OCI-LY1 (cell line): ENCODE measurements at regions not wholly inside any gene's neighbourhood (a gene's known extent, or its start where the extent isn't known, plus 50 kb on each side); places are given as distances from the start of the nearest gene placed in this dataset.

Source experiments
- CTCF ChIP-seq: fragments of 200-600 bp; sonication (generic), shearing (Covaris generic); IDR thresholded peaks from 2 replicates; pipeline ENCODE4 v1.5.1; 2017; ENCODE audit warnings: mild to moderate bottlenecking, antibody characterized with exemption, low read length, moderate library complexity, mixed read lengths
- EZH2 ChIP-seq: fragments of 200-600 bp; sonication (generic), shearing (Covaris generic); IDR thresholded peaks from 2 replicates; pipeline ENCODE4 v1.8.0; 2017; ENCODE audit warnings: borderline replicate concordance, mixed run types, mild to moderate bottlenecking, antibody characterized with exemption, low read length, moderate library complexity, mixed read lengths

DNA sequence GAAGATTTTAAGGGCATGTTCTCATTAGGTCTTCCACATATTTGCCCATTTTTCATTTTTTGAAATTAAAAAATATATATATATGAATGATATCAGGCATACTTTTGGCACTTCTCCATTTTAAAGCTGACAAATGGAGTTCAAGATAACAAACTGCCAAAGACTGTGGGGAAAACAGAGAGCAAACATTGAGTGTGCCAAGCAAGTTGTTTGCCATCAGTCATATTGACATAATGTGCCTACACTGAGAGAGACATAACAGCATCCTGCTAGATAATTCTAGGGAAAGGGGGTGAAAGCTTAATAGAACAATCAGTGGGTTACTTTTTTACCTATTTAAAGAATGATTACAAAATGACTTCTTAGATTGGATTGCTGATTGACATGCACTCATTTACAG, 529.4 kb upstream of the CXADR start:
- no peak for TF ChIP-seq CTCF
- no peak for TF ChIP-seq EZH2
